HepG2 (cell line): ENCODE measurements at regions not wholly inside any gene's neighbourhood (a gene's known extent, or its start where the extent isn't known, plus 50 kb on each side); places are given as distances from the start of the nearest gene placed in this dataset.
A peak's percentile ranks its signal among the peaks of the same experiment; 100 is the strongest.

Experiments
- ATAC-seq: fragments of 200-7000 bp; cut with Tn5 transposase; 3 replicates; pipeline ENCODE4 v1.9.1; 2020; ENCODE audit warnings: mild to moderate bottlenecking, moderate library complexity
- BruUV-seq: library from RNA; stranded (reverse); fragments of 400-500 nt; replicated peaks from 2 replicates; lab custom pipeline; 2021; lab: Mats Ljungman, UMichigan
- CTCF ChIA-PET: fragments of 300-600 bp; formaldehyde crosslinking; extraction: SDS; loops from one replicate; lab custom pipeline; 2021; ENCODE audit warnings: low total read pairs, inconsistent platforms, low intra/inter-chr PET ratio; lab: Yijun Ruan, JAX
- POLR2A ChIA-PET: fragments of 350-600 bp; sonication (Branson Sonifier 250); formaldehyde crosslinking; loops from one replicate; lab custom pipeline; 2020; ENCODE audit warnings: antibody characterized with exemption, inconsistent platforms; lab: Yijun Ruan, JAX
- DNase-seq: peaks from one replicate; pipeline ENCODE4 v3.0.0-alpha.2; 2015; ENCODE audit warnings: low spot score
- FAIRE-seq: peaks from 3 replicates; lab custom pipeline; 2011; peaks lifted over from hg19 to GRCh38; lab: Jason Lieb, UNC
- H2AFZ ChIP-seq: one replicate; pipeline ENCODE4 v1.6.1; 2011; ENCODE audit warnings: low read length, inconsistent platforms
- H3K27ac ChIP-seq: fragments of 300-600 bp; 3 replicates; pipeline ENCODE4 v1.8.0; 2011; ENCODE audit warnings: mixed run types, mild to moderate bottlenecking, mixed read lengths, low read length, inconsistent platforms; ENCODE audit not compliant: insufficient read depth; ENCODE audit errors: extremely low read length
- H3K27me3 ChIP-seq, 2 experiments: fragments of 200-600 bp in 1 of 2; 2 replicates in 1 of 2; 3 replicates in 1 of 2; pipeline versions ENCODE4 v1.6.0 to v1.8.0; 2011; ENCODE audit warnings: low read length in 2 of 2, mild to moderate bottlenecking in 2 of 2, moderate library complexity in 2 of 2, inconsistent platforms in 1 of 2; ENCODE audit not compliant: insufficient read depth in 2 of 2, control insufficient read depth in 1 of 2
- H3K36me3 ChIP-seq, 2 experiments: fragments of 200-600 bp in 1 of 2; replicated peaks in 1 of 2; 2 replicates in 1 of 2; 3 replicates in 1 of 2; pipeline versions ENCODE4 v1.5.1 to v1.8.0; 2011; ENCODE audit warnings: low read length in 2 of 2, inconsistent platforms in 1 of 2; ENCODE audit not compliant: insufficient read depth in 2 of 2, control insufficient read depth in 1 of 2
- H3K4me1 ChIP-seq: 2 replicates; pipeline ENCODE4 v1.5.1; 2012; ENCODE audit warnings: low read length, inconsistent platforms; ENCODE audit not compliant: insufficient read depth
- H3K4me2 ChIP-seq: 2 replicates; pipeline ENCODE4 v1.6.0; 2011; ENCODE audit warnings: low read depth, low read length, inconsistent platforms
- H3K4me3 ChIP-seq, 3 experiments: fragments of 200-600 bp in 1 of 3; sonication (generic), shearing (Covaris generic) in 1 of 3; replicated peaks in 1 of 3; 2 replicates each; pipeline ENCODE4 v1.5.1; 2011 to 2016; ENCODE audit warnings: low read length in 3 of 3, inconsistent platforms in 2 of 3, low read depth in 2 of 3, mild to moderate bottlenecking in 2 of 3, control low read depth in 1 of 3, mixed read lengths in 1 of 3; ENCODE audit not compliant: insufficient read depth in 1 of 3
- H3K79me2 ChIP-seq: one replicate; pipeline ENCODE4 v1.6.1; 2011; ENCODE audit warnings: low read length, inconsistent platforms; ENCODE audit not compliant: insufficient read depth
- H3K9ac ChIP-seq: 2 replicates; pipeline ENCODE4 v1.6.0; 2011; ENCODE audit warnings: mild to moderate bottlenecking, low read depth, low read length, inconsistent platforms; ENCODE audit not compliant: insufficient read depth
- H3K9me3 ChIP-seq: 2 replicates; pipeline ENCODE4 v1.5.1; 2012; ENCODE audit warnings: mild to moderate bottlenecking, low read length
- H4K20me1 ChIP-seq: 2 replicates; pipeline ENCODE4 v1.6.0; 2011; ENCODE audit warnings: inconsistent platforms, mild to moderate bottlenecking, low read length, moderate library complexity; ENCODE audit not compliant: insufficient read depth
- ELF3 ChIP-seq: IDR thresholded peaks from 2 replicates; pipeline ENCODE4 v1.6.1; 2016; ENCODE audit warnings: missing genetic modification reagents, missing compliant biosample characterization
- HBP1 ChIP-seq: IDR thresholded peaks from 2 replicates; pipeline ENCODE4 v1.6.1; 2016; ENCODE audit warnings: low read depth, control low read depth
- HOMEZ ChIP-seq: IDR thresholded peaks from 2 replicates; pipeline ENCODE4 v1.6.1; 2016; ENCODE audit warnings: low read depth
- KLF9 ChIP-seq: IDR thresholded peaks from 2 replicates; pipeline ENCODE4 v1.6.1; 2016; ENCODE audit warnings: low read depth
- MIXL1 ChIP-seq: IDR thresholded peaks from 2 replicates; pipeline ENCODE4 v1.6.1; 2016
- STAT5B ChIP-seq: sonication (generic); formaldehyde crosslinking; IDR thresholded peaks from 2 replicates; pipeline ENCODE4 v1.4.0; 2020; ENCODE audit warnings: missing genetic modification reagents
- ZFP36L2 ChIP-seq: sonication (generic); formaldehyde crosslinking; IDR thresholded peaks from 2 replicates; pipeline ENCODE4 v1.4.0; 2020; ENCODE audit warnings: missing genetic modification reagents
- ZNF180 ChIP-seq: sonication (generic); formaldehyde crosslinking; IDR thresholded peaks from 2 replicates; pipeline ENCODE4 v1.4.0; 2020; ENCODE audit warnings: low read depth, missing genetic modification reagents, borderline replicate concordance
- ZNF362 ChIP-seq: sonication (generic); formaldehyde crosslinking; IDR thresholded peaks from 2 replicates; pipeline ENCODE4 v1.4.0; 2020; ENCODE audit warnings: missing genetic modification reagents, mild to moderate bottlenecking, borderline replicate concordance
- ZNF512 ChIP-seq: sonication (generic); formaldehyde crosslinking; IDR thresholded peaks from 2 replicates; pipeline ENCODE4 v1.4.0; 2020; ENCODE audit warnings: mild to moderate bottlenecking, missing genetic modification reagents
- ZNF513 ChIP-seq: sonication (generic); formaldehyde crosslinking; conservative IDR thresholded peaks from 2 replicates; pipeline ENCODE4 v1.5.0; 2020; ENCODE audit warnings: missing genetic modification reagents
- ZNF780A ChIP-seq: sonication (generic); formaldehyde crosslinking; IDR thresholded peaks from 2 replicates; pipeline ENCODE4 v1.8.0; 2022; ENCODE audit warnings: mild to moderate bottlenecking, missing genetic modification reagents, moderate library complexity
- WGBS: methylation state at CpG from one replicate; pipeline ENCODE4 v1.1.6; 2017; ENCODE audit warnings: low lambda C conversion rate; 5-methylcytosine and 5-hydroxymethylcytosine counted together
- in situ Hi-C: cut with HindIII; loops from 2 replicates; pipeline ENCODE4 v1.10.0; 2017; ENCODE audit warnings: low pct_unique_long_range_greater_than_20kb; ENCODE audit not compliant: extremely low pct_ligation_motif_present
- intact Hi-C: fragments of 100-400 bp; cut with micrococcal nuclease; formaldehyde crosslinking; loops from one replicate; pipeline ENCODE4 v1.10.0; 2022; ENCODE audit not compliant: unreplicated experiment

GRCh38 chr6:141562851-141563763, 569.6 kb upstream of the GJE1 start (continued):
- TF ChIP-seq ZNF362 (CRISPR knock-in tag) (peak; percentile 96), HBP1 (CRISPR knock-in tag) (0 out of 2 replicates have a peak, but pooled peaks have one; percentile 39), MIXL1 (CRISPR knock-in tag) (peak; percentile 69; the same call in 1 of the 2 replicates), ELF3 (CRISPR knock-in tag) (peak; percentile 53; the same call in 1 of the 2 replicates), STAT5B (CRISPR knock-in tag) (no peak), HOMEZ (CRISPR knock-in tag) (0 out of 2 replicates have a peak, but pooled peaks have one; percentile 16)
- TF ChIP-seq, all 625 proteins: peak for 26

GRCh38 chr6:141562186-141562811, 570.4 kb upstream of the GJE1 start:
- in situ Hi-C loops: no loop called here
- Histone ChIP-seq H3K27ac (no peak overlapping the region), H3K4me1 (peaks cover 8% of the 10 kb centered on the region), H3K4me3 (no peak overlapping the region), H3K4me2 (no peak overlapping the region), H3K9me3 (no peaks in the 10 kb centered on the region), H3K9ac (no peak overlapping the region), H4K20me1 (no peaks in the 10 kb centered on the region), H3K79me2 (no peaks in the 10 kb centered on the region), H3K36me3 (no peaks in the 10 kb centered on the region), H2AFZ (no peak overlapping the region), H3K27me3 (no peaks in the 10 kb centered on the region)
- ChIA-PET CTCF (no interaction called here), POLR2A (no interaction called here)
- TF ChIP-seq ZNF513 (CRISPR knock-in tag) (no peak), ZNF780A (CRISPR knock-in tag) (no peak), ZFP36L2 (CRISPR knock-in tag) (no peak), KLF9 (CRISPR knock-in tag) (no peak), ZNF512 (CRISPR knock-in tag) (no peak), ZNF180 (no peak)
- no peak for FAIRE-seq
- intact Hi-C loops: loop anchor here (2.0 to 10.0 kb wide), 4 partner anchors 181 to 637 kb away; no protein-coding TSS in a partner anchor
- no peak for DNase-seq
- 60% methylated on average over 15 of the region's 15 CpGs for WGBS
- peak; percentile 65 for ATAC-seq
- no TSS peak for BruUV-seq
